HEK293 (cell line): ENCODE measurements at regions not wholly inside any gene's neighbourhood (a gene's known extent, or its start where the extent isn't known, plus 50 kb on each side); places are given as distances from the start of the nearest gene placed in this dataset.

Source experiments
- KLF1 ChIP-seq: fragments of 450-650 bp; formaldehyde crosslinking; IDR thresholded peaks from 2 replicates; pipeline ENCODE4 v1.5.1; 2016; ENCODE audit warnings: missing biosample characterization, missing genetic modification characterization
- KLF16 ChIP-seq: fragments of 450-650 bp; formaldehyde crosslinking; IDR thresholded peaks from 2 replicates; pipeline ENCODE4 v1.5.1; 2017; ENCODE audit warnings: missing biosample characterization, missing genetic modification characterization
- KLF17 ChIP-seq: fragments of 450-650 bp; formaldehyde crosslinking; IDR thresholded peaks from 2 replicates; pipeline ENCODE4 v1.5.1; 2016; ENCODE audit warnings: missing biosample characterization, missing genetic modification characterization
- MEIS1 ChIP-seq: sonication (generic); formaldehyde crosslinking; IDR thresholded peaks from 2 replicates; pipeline ENCODE4 v1.8.1; 2022; ENCODE audit warnings: missing genetic modification reagents, mild to moderate bottlenecking, borderline replicate concordance
- ZNF132 ChIP-seq: fragments of 450-650 bp; formaldehyde crosslinking; IDR thresholded peaks from 2 replicates; pipeline ENCODE4 v1.5.1; 2017; ENCODE audit warnings: missing biosample characterization, missing genetic modification characterization, borderline replicate concordance
- ZNF174 ChIP-seq: fragments of 450-650 bp; formaldehyde crosslinking; IDR thresholded peaks from 2 replicates; pipeline ENCODE4 v1.5.0; 2017; ENCODE audit warnings: missing biosample characterization, mild to moderate bottlenecking, missing genetic modification characterization
- ZNF239 ChIP-seq: fragments of 450-650 bp; formaldehyde crosslinking; IDR thresholded peaks from 2 replicates; pipeline ENCODE4 v1.5.1; 2016; ENCODE audit warnings: missing biosample characterization, missing genetic modification characterization
- ZNF302 ChIP-seq: fragments of 450-650 bp; formaldehyde crosslinking; IDR thresholded peaks from 2 replicates; pipeline ENCODE4 v1.5.1; 2016; ENCODE audit warnings: missing biosample characterization, missing genetic modification characterization, low read depth

DNA sequence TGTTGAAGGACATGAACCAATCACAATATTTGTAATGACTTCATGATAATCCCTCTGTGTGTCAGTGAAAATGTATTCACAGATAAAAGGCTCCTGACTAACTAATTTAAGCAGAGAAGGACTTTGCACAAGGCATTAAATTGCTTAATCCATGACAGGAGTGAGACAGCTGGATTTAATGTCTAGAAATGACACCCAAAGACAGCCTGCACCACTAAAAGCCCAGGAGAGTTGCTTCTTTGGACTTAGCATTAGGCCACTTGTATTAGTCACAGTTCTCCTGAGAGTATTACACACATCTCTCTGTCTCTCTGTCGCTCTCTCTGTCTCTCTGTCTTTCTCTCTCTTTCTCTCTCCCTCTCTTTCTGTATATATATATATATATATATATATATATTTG is 180.4 kb downstream of the GOLGA8K start (continued):
- no peak for TF ChIP-seq ZNF302
- TF ChIP-seq KLF1 (tag by site-specific recombination): no peak
- TF ChIP-seq ZNF239 (tag by site-specific recombination): no peak
- TF ChIP-seq MEIS1 (CRISPR knock-in tag): no peak
- no peak for TF ChIP-seq KLF16 (tag by site-specific recombination)
- TF ChIP-seq ZNF132 (tag by site-specific recombination): no peak
- TF ChIP-seq KLF17 (tag by site-specific recombination): no peak
- TF ChIP-seq ZNF174: no peak
